Skeletal muscle tissue (tissue), 3 donors: ENCODE measurements at regions not wholly inside any gene's neighbourhood (a gene's known extent, or its start where the extent isn't known, plus 50 kb on each side); places are given as distances from the start of the nearest gene placed in this dataset.

ENCODE experiments used
- H3K27ac ChIP-seq: one replicate; pipeline ENCODE4 v1.7.0; 2013; ENCODE audit warnings: mild to moderate bottlenecking, low read depth, low read length, inconsistent platforms
- H3K27me3 ChIP-seq, 3 donors: one replicate each; pipeline ENCODE4 v1.7.0; 2013; ENCODE audit warnings: low read length in 3 of 3; ENCODE audit not compliant: control insufficient read depth in 3 of 3, insufficient read depth in 3 of 3
- H3K36me3 ChIP-seq, 3 donors: one replicate each; pipeline ENCODE4 v1.7.0; 2013; ENCODE audit warnings: low read length in 3 of 3; ENCODE audit not compliant: control insufficient read depth in 3 of 3, insufficient read depth in 3 of 3
- H3K4me1 ChIP-seq, 3 donors: one replicate each; pipeline ENCODE4 v1.7.0; 2013; ENCODE audit warnings: low read length in 3 of 3, mild to moderate bottlenecking in 3 of 3; ENCODE audit not compliant: control insufficient read depth in 3 of 3, insufficient read depth in 3 of 3
- H3K4me3 ChIP-seq, 3 donors: one replicate each; pipeline ENCODE4 v1.7.0; 2013; ENCODE audit warnings: low read length in 3 of 3
- H3K9ac ChIP-seq, 3 donors: one replicate each; pipeline ENCODE4 v1.7.0; 2013; ENCODE audit warnings: low read length in 3 of 3, mild to moderate bottlenecking in 3 of 3, moderate library complexity in 2 of 3, low read depth in 1 of 3
- H3K9me3 ChIP-seq, 3 donors: one replicate each; pipeline ENCODE4 v1.7.0; 2013; ENCODE audit warnings: low read length in 3 of 3; ENCODE audit not compliant: control insufficient read depth in 3 of 3
- donor health status: Osteomylitis.

DNA sequence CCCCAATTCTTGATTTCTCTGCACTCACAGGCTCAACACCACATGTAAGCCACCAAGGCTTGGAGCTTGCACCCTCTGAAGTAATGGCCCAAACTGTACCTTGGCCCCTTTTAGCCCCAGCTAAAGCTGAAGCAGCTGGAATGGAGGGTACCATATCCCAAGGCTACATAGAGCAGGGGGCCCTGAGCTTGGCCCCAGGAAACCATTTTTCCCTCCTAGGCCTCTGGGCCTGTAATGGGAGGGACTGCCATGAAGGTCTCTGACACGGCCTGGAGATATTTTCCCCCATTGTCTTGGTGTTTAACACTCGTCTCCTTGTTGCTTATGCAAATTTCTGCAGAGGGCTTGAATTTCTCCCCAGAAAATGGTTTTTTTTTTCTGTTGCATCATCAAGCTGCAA is 69.7 kb downstream of the SKA1 start:
- no peaks in the 10 kb centered on the region for H3K27me3 ChIP-seq
- no peak overlapping the region for H3K4me3 ChIP-seq
- H3K9me3 ChIP-seq, result peaks cover 0 to 2% (median 0%) of the 10 kb centered on the region in 3 donors
- no peak overlapping the region for H3K27ac ChIP-seq
- no peaks in the 10 kb centered on the region for H3K4me1 ChIP-seq
- H3K36me3 ChIP-seq, result no peaks in the 10 kb centered on the region
- no peak overlapping the region for H3K9ac ChIP-seq

DNA sequence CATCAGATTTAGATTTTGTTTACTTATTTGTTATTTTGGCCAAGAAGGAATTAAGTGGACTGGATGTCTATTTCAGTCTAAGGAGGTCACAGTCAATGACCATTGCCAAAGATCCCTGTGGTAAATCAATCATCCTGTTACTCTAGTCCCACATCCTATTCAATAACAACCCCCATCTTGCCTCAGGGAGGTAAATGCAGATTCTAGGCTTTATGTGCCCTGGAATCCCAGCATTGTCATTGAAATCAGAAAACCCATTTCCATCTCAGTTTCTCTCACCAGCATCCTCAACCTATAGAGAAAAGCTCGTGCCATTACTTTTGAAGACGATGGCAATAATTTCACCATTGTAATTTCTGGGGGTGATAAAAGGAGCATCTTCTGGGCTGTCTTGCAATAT is 71.8 kb downstream of the SKA1 start:
- Histone ChIP-seq H3K36me3 (no peaks in the 10 kb centered on the region), H3K27ac (no peak overlapping the region), H3K4me3 (no peak overlapping the region), H3K9me3 (peaks cover 0 to 2% (median 0%) of the 10 kb centered on the region in 3 donors), H3K9ac (no peak overlapping the region), H3K27me3 (no peaks in the 10 kb centered on the region), H3K4me1 (no peaks in the 10 kb centered on the region)

DNA sequence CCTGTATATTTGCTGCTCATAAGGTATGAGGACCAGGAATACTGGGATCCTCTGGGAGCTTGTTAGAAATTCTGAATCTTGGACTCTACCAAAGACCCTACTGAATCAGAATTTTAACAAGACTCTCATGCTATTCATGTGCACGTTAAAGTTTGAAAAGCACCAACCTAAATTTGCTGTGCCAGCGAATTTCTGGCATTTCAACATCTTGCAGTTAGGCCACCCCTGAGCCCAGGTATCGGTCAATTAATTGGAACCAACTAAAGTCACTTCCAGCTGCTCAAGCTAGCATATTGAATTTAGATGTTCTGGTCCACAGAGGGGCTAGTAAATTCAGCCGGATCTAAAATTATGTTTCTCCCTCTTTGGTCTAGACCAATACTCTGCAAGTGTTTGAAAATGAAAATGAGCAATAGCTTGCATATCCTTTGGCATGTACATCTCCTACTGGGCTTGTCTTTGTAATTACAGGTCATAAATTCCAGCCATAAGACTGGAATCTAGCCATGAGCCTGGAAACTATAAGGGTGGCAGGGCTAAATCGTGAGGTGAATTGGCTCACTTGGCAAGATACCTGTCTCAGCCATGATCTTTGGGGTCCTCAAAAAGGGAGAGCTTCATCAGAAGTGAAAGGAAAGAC is 72.4 kb downstream of the SKA1 start:
- H3K4me3 ChIP-seq, result no peak overlapping the region
- no peak overlapping the region for H3K27ac ChIP-seq
- no peaks in the 10 kb centered on the region for H3K27me3 ChIP-seq
- no peaks in the 10 kb centered on the region for H3K36me3 ChIP-seq
- peaks cover 0 to 2% (median 0%) of the 10 kb centered on the region in 3 donors for H3K9me3 ChIP-seq
- no peaks in the 10 kb centered on the region for H3K4me1 ChIP-seq
- H3K9ac ChIP-seq, result no peak overlapping the region

DNA sequence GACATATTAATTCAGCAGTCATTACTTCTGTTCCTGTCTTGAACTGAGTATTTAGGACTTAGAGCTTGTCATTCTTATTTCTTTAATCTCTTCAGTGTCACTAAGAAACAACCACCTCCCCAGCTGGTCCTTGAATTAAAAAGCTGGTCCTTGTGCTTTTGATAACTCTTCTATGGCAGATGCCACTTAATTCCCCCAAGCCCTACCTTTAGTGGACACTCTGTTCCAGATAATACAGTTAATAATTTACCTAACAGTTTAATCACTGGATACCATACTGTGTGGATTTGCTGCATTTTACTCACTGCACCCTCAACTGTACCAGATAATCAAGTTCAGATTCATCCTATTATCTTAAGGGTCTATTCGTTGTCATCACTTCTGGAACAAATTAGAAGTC is 73.1 kb downstream of the SKA1 start:
- Histone ChIP-seq H3K27me3 (no peaks in the 10 kb centered on the region), H3K4me3 (no peak overlapping the region), H3K36me3 (no peaks in the 10 kb centered on the region), H3K4me1 (no peaks in the 10 kb centered on the region), H3K27ac (no peak overlapping the region), H3K9ac (no peak overlapping the region), H3K9me3 (peaks cover 0 to 2% (median 0%) of the 10 kb centered on the region in 3 donors)

DNA sequence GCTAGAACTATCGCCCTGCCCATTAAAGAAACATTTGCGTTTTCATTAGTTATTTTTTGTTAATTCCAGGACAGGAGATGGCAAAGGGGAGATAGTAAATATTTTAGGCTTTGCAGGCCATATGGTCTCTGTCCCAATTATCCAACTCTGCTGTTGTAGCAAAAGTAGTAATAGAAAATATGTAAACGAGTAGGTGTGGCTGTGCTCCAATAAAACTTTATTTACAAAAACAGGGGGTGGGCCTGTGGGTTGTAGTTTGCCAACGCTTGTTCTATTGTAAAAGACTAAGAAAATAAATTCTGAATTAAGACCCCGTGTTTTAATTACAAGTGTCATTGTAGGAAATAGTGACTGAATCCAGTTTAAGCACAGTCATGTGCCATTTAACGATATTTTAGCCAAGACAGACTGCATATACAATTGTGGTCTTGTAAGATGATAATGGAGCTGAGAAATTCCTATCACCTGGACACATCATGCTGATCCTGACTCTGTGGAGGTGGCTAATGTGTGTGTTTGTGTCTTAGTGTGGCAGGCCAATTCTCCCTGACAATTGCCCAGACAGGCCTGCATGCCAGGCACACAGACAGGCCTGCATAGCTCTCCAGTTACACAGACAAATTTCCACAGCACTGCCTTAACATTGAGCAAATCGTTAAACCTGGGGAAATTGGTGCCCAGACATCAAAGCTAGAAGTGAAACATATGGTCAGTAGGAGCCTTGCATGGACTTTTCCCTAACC is 76.4 kb downstream of the SKA1 start:
- H3K9ac ChIP-seq, result no peak overlapping the region
- no peaks in the 10 kb centered on the region for H3K36me3 ChIP-seq
- no peaks in the 10 kb centered on the region for H3K9me3 ChIP-seq
- no peaks in the 10 kb centered on the region for H3K4me1 ChIP-seq
- H3K27ac ChIP-seq, result no peak overlapping the region
- H3K27me3 ChIP-seq, result peaks cover 0 to 3% (median 0%) of the 10 kb centered on the region in 3 donors
- no peak overlapping the region for H3K4me3 ChIP-seq

DNA sequence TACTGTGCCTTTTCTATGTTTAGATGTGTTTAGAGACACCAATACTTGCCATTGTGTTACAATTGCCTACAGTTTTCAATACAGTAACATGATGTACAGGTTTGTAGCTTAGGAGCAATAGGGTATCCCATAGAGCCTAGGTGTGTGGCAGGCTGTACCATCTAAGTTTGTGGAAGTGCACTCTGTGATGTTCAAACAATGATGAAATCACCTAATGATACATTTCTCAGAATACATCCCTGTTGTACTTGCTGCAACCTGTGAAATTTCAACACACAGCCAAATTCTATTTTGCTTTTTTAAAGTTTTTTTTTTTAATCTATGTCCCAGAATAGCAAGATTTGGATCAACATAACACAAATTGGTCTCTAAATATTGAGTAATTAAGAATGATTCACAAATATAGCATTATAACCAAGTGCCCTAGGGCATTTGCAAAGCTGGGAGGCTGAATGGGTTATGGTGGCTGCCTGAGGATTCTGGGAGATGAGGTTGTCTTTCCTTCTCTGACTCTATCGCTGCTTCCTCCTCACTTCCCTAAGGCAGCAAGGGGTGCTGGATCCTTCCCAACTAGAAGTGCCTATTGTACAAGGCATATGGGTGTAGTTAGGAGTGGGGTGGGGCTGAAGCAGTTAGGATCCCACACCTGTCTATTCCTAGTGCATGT is 78.3 kb downstream of the SKA1 start:
- Histone ChIP-seq H3K9me3 (no peaks in the 10 kb centered on the region), H3K9ac (no peak overlapping the region), H3K36me3 (no peaks in the 10 kb centered on the region), H3K27ac (no peak overlapping the region), H3K27me3 (peaks cover 0 to 3% (median 0%) of the 10 kb centered on the region in 3 donors), H3K4me1 (no peaks in the 10 kb centered on the region), H3K4me3 (no peak overlapping the region)

DNA sequence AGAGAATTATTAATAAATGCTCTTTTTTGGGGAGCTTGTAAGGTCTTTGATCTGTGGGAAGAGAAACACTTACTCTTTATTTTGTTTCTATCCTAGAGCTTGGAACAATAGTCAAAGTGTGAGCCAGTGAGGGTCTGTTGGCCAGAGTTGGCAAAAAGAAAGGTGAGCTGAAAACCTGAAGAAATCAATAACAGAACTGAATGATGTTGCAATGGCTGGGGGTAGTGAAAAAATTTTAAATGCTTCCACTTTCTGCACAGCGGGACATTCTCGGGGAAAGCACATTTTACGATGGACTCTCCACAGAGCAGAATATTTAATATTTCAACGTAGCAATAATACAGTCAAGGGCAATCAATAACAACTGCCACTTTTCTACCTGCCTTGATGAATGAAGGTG is 78.9 kb downstream of the SKA1 start:
- no peak overlapping the region for H3K4me3 ChIP-seq
- H3K9ac ChIP-seq, result no peak overlapping the region
- H3K9me3 ChIP-seq, result no peaks in the 10 kb centered on the region
- no peaks in the 10 kb centered on the region for H3K4me1 ChIP-seq
- no peak overlapping the region for H3K27ac ChIP-seq
- H3K27me3 ChIP-seq, result peaks cover 0 to 3% (median 0%) of the 10 kb centered on the region in 3 donors
- H3K36me3 ChIP-seq, result no peaks in the 10 kb centered on the region

DNA sequence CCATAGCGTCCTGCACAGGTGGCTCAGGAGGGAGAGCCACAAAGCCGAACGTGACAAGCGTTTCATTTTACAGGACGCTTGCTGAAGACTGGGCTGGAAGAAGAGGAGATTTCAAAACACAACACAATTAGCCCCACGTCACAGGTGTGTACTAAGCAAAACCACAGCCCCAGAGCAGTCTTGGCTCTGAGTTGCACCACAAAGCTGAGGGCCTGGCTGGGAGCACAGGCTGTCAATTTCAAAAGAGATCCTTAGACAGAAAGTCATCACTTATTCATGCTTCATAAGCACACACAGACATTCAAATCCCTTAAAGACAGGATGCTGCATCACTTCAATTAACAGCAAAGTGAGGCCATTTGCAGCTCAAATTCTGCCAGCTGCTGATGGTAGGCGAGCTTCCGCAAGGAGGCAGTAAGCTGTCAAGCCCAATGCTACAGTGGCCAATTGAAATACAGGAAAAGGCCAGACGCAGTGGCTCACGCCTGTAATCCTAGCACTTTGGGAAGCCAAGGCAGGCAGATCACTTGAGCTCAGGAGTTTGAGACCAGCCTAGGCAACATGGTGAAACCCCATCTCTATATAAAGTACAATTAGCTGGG is 79.6 kb downstream of the SKA1 start:
- H3K27ac ChIP-seq, result no peak overlapping the region
- no peaks in the 10 kb centered on the region for H3K9me3 ChIP-seq
- H3K4me3 ChIP-seq, result no peak overlapping the region
- H3K27me3 ChIP-seq, result peaks cover 0 to 3% (median 0%) of the 10 kb centered on the region in 3 donors
- no peaks in the 10 kb centered on the region for H3K4me1 ChIP-seq
- no peak overlapping the region for H3K9ac ChIP-seq
- H3K36me3 ChIP-seq, result no peaks in the 10 kb centered on the region

DNA sequence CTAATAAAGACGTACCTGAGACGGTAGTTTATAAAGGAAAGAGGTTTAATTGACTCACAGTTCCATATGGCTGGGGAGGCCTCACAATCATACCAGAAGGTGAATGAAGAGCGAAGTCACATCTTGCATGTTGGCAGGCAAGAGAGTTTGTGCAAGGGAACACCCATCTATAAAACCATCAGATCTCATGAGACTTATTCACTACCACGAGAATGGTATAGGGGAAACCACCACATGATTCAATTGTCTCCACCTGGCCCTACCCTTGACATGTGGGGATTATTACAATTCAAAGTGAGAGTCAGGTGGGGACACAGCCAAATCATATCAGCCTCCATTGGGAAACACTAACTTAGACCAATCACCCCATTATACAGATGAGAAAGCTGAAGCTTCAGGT is 81.4 kb downstream of the SKA1 start:
- H3K4me3 ChIP-seq, result no peak overlapping the region
- peaks cover 0 to 3% (median 0%) of the 10 kb centered on the region in 3 donors for H3K27me3 ChIP-seq
- H3K36me3 ChIP-seq, result no peaks in the 10 kb centered on the region
- H3K9ac ChIP-seq, result no peak overlapping the region
- no peaks in the 10 kb centered on the region for H3K9me3 ChIP-seq
- H3K27ac ChIP-seq, result no peak overlapping the region
- no peaks in the 10 kb centered on the region for H3K4me1 ChIP-seq

DNA sequence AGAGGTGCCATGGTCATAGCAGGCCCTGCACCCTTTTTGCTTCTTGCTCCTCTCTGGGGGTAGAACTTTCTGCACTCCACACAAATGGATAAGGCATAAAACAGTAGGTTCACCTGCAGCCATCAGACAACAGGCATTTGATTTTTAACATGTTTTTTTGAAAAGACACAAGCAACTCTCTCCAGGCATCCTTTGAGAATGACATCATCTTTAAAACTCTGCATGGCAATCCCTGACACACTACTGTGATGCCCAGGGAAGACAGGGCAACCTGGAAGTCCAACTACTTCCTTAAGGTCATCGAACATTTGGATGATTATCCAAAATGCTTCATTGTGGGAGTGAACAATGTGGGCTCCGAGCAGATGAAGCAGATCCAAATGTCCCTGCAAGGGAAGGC is 82.8 kb downstream of the SKA1 start:
- no peak overlapping the region for H3K27ac ChIP-seq
- H3K9me3 ChIP-seq, result no peaks in the 10 kb centered on the region
- H3K36me3 ChIP-seq, result no peaks in the 10 kb centered on the region
- H3K4me1 ChIP-seq, result no peaks in the 10 kb centered on the region
- peaks cover 0 to 3% (median 0%) of the 10 kb centered on the region in 3 donors for H3K27me3 ChIP-seq
- no peak overlapping the region for H3K9ac ChIP-seq
- H3K4me3 ChIP-seq, result no peak overlapping the region
